ENCODE measurements at regions not wholly inside any gene's neighbourhood (a gene's known extent, or its start where the extent isn't known, plus 50 kb on each side); places are given as distances from the start of the nearest gene placed in this dataset.
"Not testable (repeated sequence)": the region's sequence is repeated elsewhere in the genome, so short reads cannot be mapped to it uniquely, and the experiment has no call there.

- no peak for DNase-seq (ENCODE audit: low spot score)
Measured at GRCh38 chr5:85170183-85170582, 785.5 kb upstream of the EDIL3 start.

GRCh38 chr5:85173469-85173868, 788.8 kb upstream of the EDIL3 start:
- DNase-seq (ENCODE audit: low spot score) = no peak

GRCh38 chr5:85182344-85182743, 797.7 kb upstream of the EDIL3 start:
- no peak for DNase-seq (ENCODE audit: low spot score)

- DNase-seq (ENCODE audit: low spot score) = no peak
Measured at GRCh38 chr5:85204289-85204688, 819.6 kb upstream of the EDIL3 start.

GRCh38 chr5:85205430-85205829, 820.8 kb upstream of the EDIL3 start:
- no peak for DNase-seq (ENCODE audit: low spot score)

GRCh38 chr5:85225388-85225787, 840.7 kb upstream of the EDIL3 start:
- DNase-seq (ENCODE audit: low spot score) = no peak

- no peak for DNase-seq (ENCODE audit: low spot score)
Measured at GRCh38 chr5:85249204-85249603, 864.5 kb upstream of the EDIL3 start.

GRCh38 chr5:85263125-85263524, 878.4 kb upstream of the EDIL3 start:
- no peak for DNase-seq (ENCODE audit: low spot score)

- no peak for DNase-seq (ENCODE audit: low spot score)
Measured at GRCh38 chr5:85266692-85267091, 882.0 kb upstream of the EDIL3 start.

- DNase-seq (ENCODE audit: low spot score) = no peak
Measured at GRCh38 chr5:85268194-85268593, 883.5 kb upstream of the EDIL3 start.

- no peak for DNase-seq (ENCODE audit: low spot score)
Measured at GRCh38 chr5:85278193-85278592, 893.5 kb upstream of the EDIL3 start.

- no peak for DNase-seq (ENCODE audit: low spot score)
Measured at GRCh38 chr5:85288914-85289313, 904.2 kb upstream of the EDIL3 start.

- DNase-seq (ENCODE audit: low spot score) = no peak
Measured at GRCh38 chr5:85293145-85293785, 908.6 kb upstream of the EDIL3 start.

- no peak for DNase-seq (ENCODE audit: low spot score)
Measured at GRCh38 chr5:85304524-85304923, 919.8 kb upstream of the EDIL3 start.

GRCh38 chr5:85305766-85306165, 921.1 kb upstream of the EDIL3 start:
- DNase-seq (ENCODE audit: low spot score) = no peak

GRCh38 chr5:85311536-85311935, 926.9 kb upstream of the EDIL3 start:
- no peak for DNase-seq (ENCODE audit: low spot score)

- no peak for DNase-seq (ENCODE audit: low spot score)
Measured at GRCh38 chr5:85320495-85320894, 935.8 kb upstream of the EDIL3 start.

GRCh38 chr5:85333276-85333675, 948.6 kb upstream of the EDIL3 start:
- DNase-seq (ENCODE audit: low spot score) = no peak

- DNase-seq (ENCODE audit: low spot score) = no peak
Measured at GRCh38 chr5:85337435-85337834, 952.8 kb upstream of the EDIL3 start.

GRCh38 chr5:85340790-85341189, 956.1 kb upstream of the EDIL3 start:
- DNase-seq (ENCODE audit: low spot score) = no peak

GRCh38 chr5:85345818-85346217, 961.1 kb upstream of the EDIL3 start:
- DNase-seq (ENCODE audit: low spot score) = no peak

- no peak for DNase-seq (ENCODE audit: low spot score)
Measured at GRCh38 chr5:85357309-85357708, 972.6 kb upstream of the EDIL3 start.

GRCh38 chr5:85375525-85375924, 990.8 kb upstream of the EDIL3 start:
- no peak for DNase-seq (ENCODE audit: low spot score)

- no peak for DNase-seq (ENCODE audit: low spot score)
Measured at GRCh38 chr5:85388770-85389169, 1004.1 kb upstream of the EDIL3 start.

- DNase-seq (ENCODE audit: low spot score) = not testable (repeated sequence)
Measured at GRCh38 chr5:85392309-85392708, 1007.6 kb upstream of the EDIL3 start.

Measured in HuH-7 (cell line).